ENCODE measurements at regions not wholly inside any gene's neighbourhood (a gene's known extent, or its start where the extent isn't known, plus 50 kb on each side); places are given as distances from the start of the nearest gene placed in this dataset.

DNA sequence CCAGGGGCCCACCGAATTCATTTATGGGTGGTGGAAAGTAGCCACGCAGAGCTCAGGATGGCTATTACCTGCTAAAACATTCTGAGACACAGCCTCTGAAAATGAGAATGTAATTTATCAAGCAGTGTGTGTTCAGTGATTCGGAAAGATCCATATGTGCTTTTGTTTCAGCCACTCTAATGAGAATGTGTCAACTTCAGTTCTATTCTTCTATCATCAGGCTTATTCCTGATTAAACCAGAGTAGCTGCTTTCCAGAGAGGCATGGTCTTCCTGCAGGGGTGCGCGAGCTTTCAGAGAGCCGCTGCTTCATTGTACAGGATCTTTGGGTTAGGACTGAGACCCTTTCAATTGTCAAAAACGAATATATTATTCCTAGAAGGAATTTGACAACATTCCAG lies 167.6 kb downstream of the OTUD1 start:
- POLR2A ChIA-PET = no interaction called here
- H3K4me3 ChIP-seq (replicated peaks in 1 of 2; ENCODE audit: low read depth in 1 of 2, low read length in 2 of 2) = no peak overlapping the region
- no peak for ATAC-seq

More for the DNA sequence above, 167.6 kb downstream of the OTUD1 start:
- H2AFZ ChIP-seq (ENCODE audit: low read depth, low read length, poor library complexity, severe bottlenecking) = no peak overlapping the region
- CTCF ChIA-PET = no interaction called here
- intact Hi-C loops (cut with micrococcal nuclease) = no loop called here
- no peak overlapping the region for H3K27ac ChIP-seq (ENCODE audit: low read depth, low read length)
- no peak overlapping the region for H3K4me2 ChIP-seq (ENCODE audit: low read length)
- no peak overlapping the region for H3K9ac ChIP-seq (ENCODE audit: low read length)
- TF ChIP-seq ZNF274 (IDR thresholded peaks at IDR 0.05; ENCODE audit: low read depth, low read length) (no peak), SP1 (IDR thresholded peaks at IDR 0.05; ENCODE audit: low read depth) (no peak), POLR2A (IDR thresholded peaks at IDR 0.05; ENCODE audit: borderline replicate concordance, extremely low read depth, insufficient read depth, insufficient read length) (no peak), EZH2 (IDR thresholded peaks at IDR 0.05) (no peak)
- TF ChIP-seq, protein P1, sequence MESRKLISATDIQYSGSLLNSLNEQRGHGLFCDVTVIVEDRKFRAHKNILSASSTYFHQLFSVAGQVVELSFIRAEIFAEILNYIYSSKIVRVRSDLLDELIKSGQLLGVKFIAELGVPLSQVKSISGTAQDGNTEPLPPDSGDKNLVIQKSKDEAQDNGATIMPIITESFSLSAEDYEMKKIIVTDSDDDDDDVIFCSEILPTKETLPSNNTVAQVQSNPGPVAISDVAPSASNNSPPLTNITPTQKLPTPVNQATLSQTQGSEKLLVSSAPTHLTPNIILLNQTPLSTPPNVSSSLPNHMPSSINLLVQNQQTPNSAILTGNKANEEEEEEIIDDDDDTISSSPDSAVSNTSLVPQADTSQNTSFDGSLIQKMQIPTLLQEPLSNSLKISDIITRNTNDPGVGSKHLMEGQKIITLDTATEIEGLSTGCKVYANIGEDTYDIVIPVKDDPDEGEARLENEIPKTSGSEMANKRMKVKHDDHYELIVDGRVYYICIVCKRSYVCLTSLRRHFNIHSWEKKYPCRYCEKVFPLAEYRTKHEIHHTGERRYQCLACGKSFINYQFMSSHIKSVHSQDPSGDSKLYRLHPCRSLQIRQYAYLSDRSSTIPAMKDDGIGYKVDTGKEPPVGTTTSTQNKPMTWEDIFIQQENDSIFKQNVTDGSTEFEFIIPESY (IDR thresholded peaks at IDR 0.05; ENCODE audit: extremely low read depth, insufficient replicate concordance, low read length) = no peak
- TF ChIP-seq, protein P2, sequence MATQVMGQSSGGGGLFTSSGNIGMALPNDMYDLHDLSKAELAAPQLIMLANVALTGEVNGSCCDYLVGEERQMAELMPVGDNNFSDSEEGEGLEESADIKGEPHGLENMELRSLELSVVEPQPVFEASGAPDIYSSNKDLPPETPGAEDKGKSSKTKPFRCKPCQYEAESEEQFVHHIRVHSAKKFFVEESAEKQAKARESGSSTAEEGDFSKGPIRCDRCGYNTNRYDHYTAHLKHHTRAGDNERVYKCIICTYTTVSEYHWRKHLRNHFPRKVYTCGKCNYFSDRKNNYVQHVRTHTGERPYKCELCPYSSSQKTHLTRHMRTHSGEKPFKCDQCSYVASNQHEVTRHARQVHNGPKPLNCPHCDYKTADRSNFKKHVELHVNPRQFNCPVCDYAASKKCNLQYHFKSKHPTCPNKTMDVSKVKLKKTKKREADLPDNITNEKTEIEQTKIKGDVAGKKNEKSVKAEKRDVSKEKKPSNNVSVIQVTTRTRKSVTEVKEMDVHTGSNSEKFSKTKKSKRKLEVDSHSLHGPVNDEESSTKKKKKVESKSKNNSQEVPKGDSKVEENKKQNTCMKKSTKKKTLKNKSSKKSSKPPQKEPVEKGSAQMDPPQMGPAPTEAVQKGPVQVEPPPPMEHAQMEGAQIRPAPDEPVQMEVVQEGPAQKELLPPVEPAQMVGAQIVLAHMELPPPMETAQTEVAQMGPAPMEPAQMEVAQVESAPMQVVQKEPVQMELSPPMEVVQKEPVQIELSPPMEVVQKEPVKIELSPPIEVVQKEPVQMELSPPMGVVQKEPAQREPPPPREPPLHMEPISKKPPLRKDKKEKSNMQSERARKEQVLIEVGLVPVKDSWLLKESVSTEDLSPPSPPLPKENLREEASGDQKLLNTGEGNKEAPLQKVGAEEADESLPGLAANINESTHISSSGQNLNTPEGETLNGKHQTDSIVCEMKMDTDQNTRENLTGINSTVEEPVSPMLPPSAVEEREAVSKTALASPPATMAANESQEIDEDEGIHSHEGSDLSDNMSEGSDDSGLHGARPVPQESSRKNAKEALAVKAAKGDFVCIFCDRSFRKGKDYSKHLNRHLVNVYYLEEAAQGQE (IDR thresholded peaks at IDR 0.05; ENCODE audit: low read depth) = no peak
- no peaks in the 10 kb centered on the region for H4K20me1 ChIP-seq (ENCODE audit: insufficient read depth)
- H3K9me3 ChIP-seq (ENCODE audit: control insufficient read depth in 1 of 2, insufficient read depth in 1 of 2, low read depth in 1 of 2, low read length in 2 of 2) = no peaks in the 10 kb centered on the region
- no peaks in the 10 kb centered on the region for H3K36me3 ChIP-seq (ENCODE audit: control insufficient read depth in 1 of 2, insufficient read depth in 2 of 2, low read length in 2 of 2)
- H3K4me1 ChIP-seq (ENCODE audit: control insufficient read depth in 1 of 2, insufficient read depth in 2 of 2, low read length in 2 of 2) = no peaks in the 10 kb centered on the region
- BruUV-seq (replicated peaks) = no TSS peak
- H3K9me2 ChIP-seq (ENCODE audit: insufficient read depth) = no peaks in the 10 kb centered on the region
- RAD21 ChIA-PET (ENCODE audit: low non-redundant PET in 1 of 2, low total read pairs in 2 of 2, uncharacterized antibody in 2 of 2, unreplicated experiment in 2 of 2) = no interaction called here
- no peak for DNase-seq (ENCODE audit: low read depth, low spot score)
- peaks cover 19% of the 10 kb centered on the region for H3K27me3 ChIP-seq (ENCODE audit: insufficient read depth, low read length)
- H3K79me2 ChIP-seq (ENCODE audit: insufficient read depth, low read length) = no peaks in the 10 kb centered on the region
